Choroid plexus epithelial cell (primary cell): ENCODE measurements at regions not wholly inside any gene's neighbourhood (a gene's known extent, or its start where the extent isn't known, plus 50 kb on each side); places are given as distances from the start of the nearest gene placed in this dataset.

ENCODE experiments used
- DNase-seq: peaks from one replicate; pipeline ENCODE4 v3.0.0-alpha.2; 2010; ENCODE audit warnings: low read depth
- H3K4me3 ChIP-seq: 2 replicates; pipeline ENCODE4 v1.5.1; 2011; ENCODE audit warnings: low read depth, mild to moderate bottlenecking, control low read depth, low read length, moderate library complexity
- CTCF ChIP-seq: conservative IDR thresholded peaks from 2 replicates; pipeline ENCODE4 v1.5.1; 2011; ENCODE audit warnings: low read depth, mild to moderate bottlenecking, control low read depth, inconsistent platforms, low read length, moderate library complexity

DNA sequence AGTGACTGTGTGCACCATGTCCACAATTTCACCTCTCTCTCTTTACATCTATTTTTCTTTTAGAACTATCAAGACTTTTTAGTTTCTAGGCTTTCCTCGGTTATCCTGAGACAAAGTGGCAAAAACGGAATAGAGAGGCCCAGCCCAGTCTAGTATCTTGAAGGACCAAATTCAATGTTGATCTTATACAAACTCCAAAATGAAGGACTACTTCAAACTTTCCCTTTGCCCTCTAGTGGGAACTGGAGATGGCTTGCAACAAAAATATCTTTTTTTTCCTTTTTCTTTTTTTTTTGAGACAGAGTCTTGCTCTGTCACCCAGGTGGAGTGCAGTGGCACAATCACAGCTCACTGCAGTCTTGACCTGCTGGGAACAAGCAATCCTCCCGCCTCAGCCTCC, 338.5 kb upstream of the UMPS start:
- no peak for TF ChIP-seq CTCF
- DNase-seq: no peak
- no peak overlapping the region for H3K4me3 ChIP-seq

DNA sequence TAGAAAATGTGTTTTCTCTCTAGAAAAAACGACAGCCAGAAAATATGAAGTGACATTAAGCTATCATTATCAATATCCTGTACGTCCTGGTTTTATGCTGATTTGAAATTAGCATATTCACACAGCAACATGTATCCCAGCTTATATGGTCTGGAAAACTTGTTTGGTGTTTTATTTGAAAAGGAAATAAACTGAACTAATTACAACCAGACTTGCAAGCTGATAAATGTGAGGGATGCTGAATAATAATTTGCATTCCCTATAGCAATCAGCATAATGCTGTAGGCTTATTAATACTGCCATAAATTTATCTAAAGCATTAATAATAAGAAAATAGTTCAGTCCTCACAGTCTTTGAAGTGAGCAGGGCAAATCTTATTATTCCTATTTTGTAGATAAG, 336.9 kb upstream of the UMPS start:
- no peak for TF ChIP-seq CTCF
- no peak for DNase-seq
- no peak overlapping the region for H3K4me3 ChIP-seq

DNA sequence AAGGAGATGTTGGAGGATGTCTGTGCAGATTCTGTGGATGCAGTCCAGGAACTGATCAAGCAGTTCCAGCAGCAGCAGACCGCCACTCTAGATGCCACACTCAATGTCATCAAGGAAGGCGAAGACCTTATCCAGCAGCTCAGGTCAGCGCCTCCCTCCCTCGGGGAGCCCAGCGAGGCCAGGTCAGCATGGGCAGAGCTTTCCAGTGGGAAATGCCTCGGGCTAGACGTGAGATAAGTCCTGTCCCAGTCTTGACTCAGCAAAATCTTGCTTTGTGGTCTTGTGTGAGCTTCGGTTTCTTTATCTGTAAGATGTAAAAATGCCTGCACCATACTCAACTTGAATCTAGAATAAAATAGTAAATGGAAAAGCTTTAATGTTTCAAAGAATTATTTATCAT, 335.1 kb upstream of the UMPS start:
- TF ChIP-seq CTCF: no peak
- no peak for DNase-seq
- no peak overlapping the region for H3K4me3 ChIP-seq

DNA sequence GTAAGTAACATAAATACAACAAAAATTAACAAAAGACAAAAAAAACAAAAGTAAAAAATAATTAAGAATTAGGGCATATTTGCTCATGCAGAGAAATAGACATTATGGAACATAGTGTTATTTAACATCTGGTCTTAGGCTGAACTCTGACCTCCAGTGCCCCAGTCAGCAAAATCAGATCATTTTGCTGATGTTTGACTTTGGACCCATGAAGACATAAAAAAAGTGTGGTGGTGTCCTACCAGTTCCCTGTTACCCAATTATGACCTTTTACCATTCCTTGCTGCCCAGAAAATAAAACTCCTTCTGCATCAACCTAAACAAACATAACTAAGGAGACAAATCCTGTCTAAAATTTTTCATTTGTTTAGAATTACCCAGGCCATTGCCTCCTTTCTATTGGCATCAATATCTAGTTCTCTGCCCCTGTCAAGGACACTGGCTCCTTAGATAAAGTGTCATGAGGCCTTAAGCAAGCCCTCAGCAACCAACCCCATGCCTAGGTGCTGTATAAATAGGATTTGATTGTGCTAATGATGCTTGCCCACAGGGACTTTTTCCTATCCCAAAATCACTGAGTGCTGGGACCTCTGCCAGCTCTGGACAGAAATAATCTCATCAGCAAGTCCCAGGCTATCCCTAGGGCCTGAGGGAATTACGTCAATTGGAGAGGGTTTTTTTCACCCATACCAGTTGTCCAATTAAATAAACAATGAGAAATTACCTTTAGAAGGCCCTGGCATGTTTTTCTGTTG, 334.5 kb upstream of the UMPS start:
- H3K4me3 ChIP-seq: no peak overlapping the region
- no peak for DNase-seq

GRCh38 chr3:124396339-124396950, 333.8 kb upstream of the UMPS start:
- no peak for TF ChIP-seq CTCF
- H3K4me3 ChIP-seq: no peak overlapping the region
- no peak for DNase-seq

More for the DNA sequence above, 334.5 kb upstream of the UMPS start:
- no peak for TF ChIP-seq CTCF

DNA sequence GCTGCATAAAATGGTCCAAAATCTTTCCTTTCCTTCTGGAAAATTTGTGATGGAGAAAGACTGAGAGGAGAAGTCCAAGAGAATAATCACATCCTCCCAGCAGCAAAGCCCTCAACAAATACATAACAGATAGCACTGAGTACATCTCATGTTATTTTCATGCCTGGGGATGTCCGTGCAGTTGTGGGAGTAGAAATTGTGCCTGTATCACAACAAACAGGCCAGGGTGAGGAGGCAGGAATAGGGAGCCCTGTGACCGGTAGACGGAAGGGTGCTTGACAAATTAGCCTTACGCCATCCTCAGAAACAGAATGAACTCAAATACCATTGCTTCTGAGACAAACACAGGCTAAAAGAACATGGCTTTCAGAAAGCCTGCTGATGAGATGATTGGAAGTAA, 333.2 kb upstream of the UMPS start:
- no peak overlapping the region for H3K4me3 ChIP-seq
- no peak for DNase-seq

More for the DNA sequence above, 333.2 kb upstream of the UMPS start:
- no peak for TF ChIP-seq CTCF
